B cell (primary cell): ENCODE measurements at regions not wholly inside any gene's neighbourhood (a gene's known extent, or its start where the extent isn't known, plus 50 kb on each side); places are given as distances from the start of the nearest gene placed in this dataset.
"Not testable (repeated sequence)": the region's sequence is repeated elsewhere in the genome, so short reads cannot be mapped to it uniquely, and the experiment has no call there.

Experiments
- EZH2 ChIP-seq: IDR thresholded peaks from 2 replicates; pipeline ENCODE4 v1.6.1; 2012; ENCODE audit warnings: borderline replicate concordance, low read depth, mild to moderate bottlenecking, moderate library complexity, low read length; ENCODE audit not compliant: insufficient read depth, poor library complexity, severe bottlenecking
- TF ChIP-seq, protein P1 (sequence below): fragments of 200-600 bp; IDR thresholded peaks from one replicate; pipeline ENCODE4 v1.8.0; 2022; ENCODE audit warnings: antibody characterized with exemption, mild to moderate bottlenecking

DNA sequence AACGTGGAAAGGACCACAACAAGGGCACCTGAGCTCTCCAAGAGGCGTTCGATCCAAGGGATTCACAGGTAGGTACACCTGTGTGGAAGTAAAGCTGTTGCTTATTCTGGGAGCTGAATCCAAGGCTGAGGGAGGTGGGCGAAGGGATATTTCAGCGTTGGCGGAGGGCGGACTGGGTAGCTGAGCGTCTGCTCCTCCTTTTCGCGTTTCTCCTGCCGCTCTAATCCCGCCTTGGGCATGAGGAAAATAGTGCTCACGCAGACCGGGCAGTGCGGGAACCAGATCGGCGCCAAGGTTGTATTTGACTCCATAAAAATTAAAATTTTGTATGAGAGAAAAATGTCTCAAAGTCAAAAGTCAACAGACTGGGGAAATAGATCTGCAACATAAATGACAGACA is 3966.2 kb upstream of the OR11H1 start:
- TF ChIP-seq, protein P1, sequence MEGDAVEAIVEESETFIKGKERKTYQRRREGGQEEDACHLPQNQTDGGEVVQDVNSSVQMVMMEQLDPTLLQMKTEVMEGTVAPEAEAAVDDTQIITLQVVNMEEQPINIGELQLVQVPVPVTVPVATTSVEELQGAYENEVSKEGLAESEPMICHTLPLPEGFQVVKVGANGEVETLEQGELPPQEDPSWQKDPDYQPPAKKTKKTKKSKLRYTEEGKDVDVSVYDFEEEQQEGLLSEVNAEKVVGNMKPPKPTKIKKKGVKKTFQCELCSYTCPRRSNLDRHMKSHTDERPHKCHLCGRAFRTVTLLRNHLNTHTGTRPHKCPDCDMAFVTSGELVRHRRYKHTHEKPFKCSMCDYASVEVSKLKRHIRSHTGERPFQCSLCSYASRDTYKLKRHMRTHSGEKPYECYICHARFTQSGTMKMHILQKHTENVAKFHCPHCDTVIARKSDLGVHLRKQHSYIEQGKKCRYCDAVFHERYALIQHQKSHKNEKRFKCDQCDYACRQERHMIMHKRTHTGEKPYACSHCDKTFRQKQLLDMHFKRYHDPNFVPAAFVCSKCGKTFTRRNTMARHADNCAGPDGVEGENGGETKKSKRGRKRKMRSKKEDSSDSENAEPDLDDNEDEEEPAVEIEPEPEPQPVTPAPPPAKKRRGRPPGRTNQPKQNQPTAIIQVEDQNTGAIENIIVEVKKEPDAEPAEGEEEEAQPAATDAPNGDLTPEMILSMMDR = not testable (repeated sequence)
- TF ChIP-seq EZH2 = not testable (repeated sequence)
